Eye (tissue), 1 donor: ENCODE measurements at regions not wholly inside any gene's neighbourhood (a gene's known extent, or its start where the extent isn't known, plus 50 kb on each side); places are given as distances from the start of the nearest gene placed in this dataset.

ENCODE experiments used
- DNase-seq: peaks from one replicate; pipeline ENCODE4 v3.0.0-alpha.2; 2015

DNA sequence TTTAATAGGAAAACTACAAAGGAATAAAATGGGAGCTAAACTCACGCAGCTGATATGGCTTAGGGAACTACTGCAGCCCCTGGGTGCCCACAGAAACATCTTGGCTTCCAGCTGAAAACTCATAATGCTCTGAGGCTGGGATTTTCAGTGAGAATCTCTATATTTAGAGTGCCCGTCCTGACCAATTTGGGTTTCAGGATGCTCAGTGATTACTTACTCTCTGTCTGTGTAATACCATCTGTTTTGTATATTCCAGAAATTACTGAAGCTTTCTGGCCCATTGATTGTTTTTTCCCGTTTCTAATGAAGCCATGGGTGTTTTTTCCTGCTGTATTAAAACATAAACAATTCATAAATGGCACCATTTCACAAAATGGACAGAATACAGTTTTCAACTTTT is 50.6 kb upstream of the ZNF385D start:
- DNase-seq, result no peak

DNA sequence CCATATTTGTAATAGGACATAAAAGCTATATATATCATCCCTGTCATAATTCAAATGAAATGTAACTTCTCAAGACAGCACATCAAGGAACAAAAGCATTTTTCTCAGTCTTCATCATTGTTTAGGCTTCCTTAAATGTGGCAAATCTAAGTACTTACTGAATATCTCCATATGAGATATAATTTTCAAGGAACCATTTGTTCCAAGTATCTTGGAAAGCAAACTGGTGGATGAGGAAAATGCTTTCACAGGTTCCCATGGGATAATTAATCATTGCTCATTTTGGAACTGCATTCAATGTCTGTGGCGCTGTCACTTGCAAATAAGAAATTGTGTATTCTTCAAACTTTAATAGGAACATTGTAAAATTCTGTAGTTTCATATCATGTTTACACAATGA is 52.6 kb upstream of the ZNF385D start:
- DNase-seq, result no peak

GRCh38 chr3:21804330-21804729 is 53.3 kb upstream of the ZNF385D start:
- DNase-seq, result no peak

GRCh38 chr3:21806733-21807132 is 55.7 kb upstream of the ZNF385D start:
- no peak for DNase-seq

DNA sequence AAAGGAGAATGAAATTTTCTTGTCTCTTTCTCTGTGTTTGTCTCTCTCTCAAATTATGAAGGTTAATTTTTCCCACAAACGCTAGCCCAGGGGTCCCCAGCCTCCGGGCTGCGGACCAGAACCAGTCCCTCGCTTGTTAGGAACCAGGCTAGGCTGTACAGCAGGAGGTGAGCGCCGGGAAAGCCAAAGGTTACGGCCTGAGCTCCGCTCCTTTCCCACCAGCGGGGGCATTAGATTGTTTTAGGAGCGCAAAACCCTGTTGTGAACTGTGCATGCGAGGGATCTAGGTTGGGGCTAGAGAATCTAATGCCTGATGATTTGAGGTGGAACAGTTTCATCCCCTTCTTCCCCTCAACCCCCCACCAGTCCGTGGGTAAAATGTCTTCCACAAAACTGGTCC is 74.7 kb upstream of the ZNF385D start:
- no peak for DNase-seq

GRCh38 chr3:21826416-21826815 is 75.4 kb upstream of the ZNF385D start:
- no peak for DNase-seq

- DNase-seq, result no peak
Measured at GRCh38 chr3:21830541-21830940, 79.5 kb upstream of the ZNF385D start.

- no peak for DNase-seq
Measured at GRCh38 chr3:21835264-21835663, 84.3 kb upstream of the ZNF385D start.

DNA sequence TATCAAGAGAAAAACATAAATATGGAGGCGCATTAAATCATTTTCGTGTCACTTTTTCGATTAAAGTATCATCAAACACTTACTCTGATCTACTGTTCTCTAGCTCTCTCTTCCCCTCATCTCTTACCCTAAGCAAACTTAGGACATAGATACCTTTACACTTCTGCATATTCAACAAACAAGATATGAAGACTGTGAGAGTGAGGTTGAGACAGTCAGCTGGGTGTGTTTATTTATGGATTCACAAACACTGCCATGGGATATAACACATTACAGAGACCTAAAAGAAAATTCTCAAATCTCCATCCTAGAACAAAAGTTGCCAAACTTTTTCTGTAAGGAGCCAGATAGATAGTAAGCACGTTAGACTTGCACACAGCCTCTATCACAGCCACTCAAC is 85.2 kb upstream of the ZNF385D start:
- DNase-seq, result no peak

DNA sequence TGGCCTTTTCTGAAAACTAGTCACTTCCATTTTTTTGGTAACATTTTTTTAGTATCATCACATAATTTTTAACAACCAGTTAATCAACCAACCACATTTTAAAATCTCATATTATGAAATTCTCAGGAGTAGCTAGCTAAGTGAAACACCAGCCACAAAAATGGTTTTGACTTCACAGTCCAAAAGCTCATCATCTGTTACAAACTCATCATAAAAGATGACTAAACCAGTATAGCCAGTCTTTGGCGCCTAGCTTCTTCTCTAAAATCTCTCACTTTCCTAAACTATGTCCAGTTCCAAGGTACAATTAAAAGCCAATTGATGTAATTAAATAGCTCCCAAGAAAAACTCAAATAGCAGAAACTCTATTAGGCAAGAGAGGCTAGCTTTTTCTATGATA is 88.2 kb upstream of the ZNF385D start:
- no peak for DNase-seq

- peak; percentile 69 for DNase-seq
Measured at GRCh38 chr3:21839592-21839991, 88.6 kb upstream of the ZNF385D start.

- DNase-seq, result no peak
Measured at GRCh38 chr3:21847005-21847404, 96.0 kb upstream of the ZNF385D start.

DNA sequence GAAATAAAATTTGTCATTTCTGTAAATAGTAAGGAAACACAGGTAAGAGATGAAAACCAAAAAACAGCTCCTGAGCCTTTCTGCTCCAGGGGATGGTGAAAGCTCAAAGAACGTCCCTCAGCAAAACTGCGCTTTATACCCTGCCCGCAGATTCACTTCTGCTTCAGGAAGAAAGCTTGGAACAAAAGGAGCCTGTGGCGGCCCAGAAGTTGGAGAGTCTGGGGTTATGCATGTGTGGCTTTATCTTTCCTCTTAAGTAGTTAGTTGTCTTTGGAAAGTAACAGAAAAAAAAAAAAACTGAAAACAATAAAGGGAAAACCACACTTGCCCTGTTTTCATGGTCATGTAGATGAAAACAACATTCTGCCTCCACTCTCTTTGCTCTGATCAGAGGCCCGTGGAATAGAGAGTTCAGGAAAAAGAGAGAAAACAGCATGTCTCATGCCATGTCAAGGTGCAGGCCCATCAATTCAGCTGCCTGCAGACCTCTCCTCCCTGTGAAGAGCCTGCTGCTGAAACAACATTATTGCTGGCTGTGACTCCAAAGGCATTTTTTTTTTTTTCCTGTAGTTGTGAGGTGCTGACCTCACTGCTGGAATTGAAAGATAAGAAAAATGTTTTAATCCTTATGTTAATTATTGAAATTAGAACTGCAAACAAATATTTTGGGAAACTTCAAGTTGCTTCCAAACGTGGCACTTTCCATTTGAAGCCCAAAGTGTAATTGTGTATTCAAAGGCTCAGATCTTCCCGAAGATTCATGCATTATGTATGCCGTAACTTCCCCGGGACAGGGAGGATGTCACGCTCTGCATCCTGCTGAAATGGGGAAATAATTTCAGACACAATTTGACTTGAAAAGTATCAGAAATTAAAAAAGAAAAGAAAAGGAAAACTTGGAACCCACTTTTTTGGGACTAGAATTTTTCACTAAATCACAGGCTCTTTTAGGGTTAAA is 108.4 kb upstream of the ZNF385D start:
- no peak for DNase-seq

- no peak for DNase-seq
Measured at GRCh38 chr3:21860082-21860475, 109.1 kb upstream of the ZNF385D start.

- DNase-seq, result no peak
Measured at GRCh38 chr3:21860657-21861056, 109.6 kb upstream of the ZNF385D start.

DNA sequence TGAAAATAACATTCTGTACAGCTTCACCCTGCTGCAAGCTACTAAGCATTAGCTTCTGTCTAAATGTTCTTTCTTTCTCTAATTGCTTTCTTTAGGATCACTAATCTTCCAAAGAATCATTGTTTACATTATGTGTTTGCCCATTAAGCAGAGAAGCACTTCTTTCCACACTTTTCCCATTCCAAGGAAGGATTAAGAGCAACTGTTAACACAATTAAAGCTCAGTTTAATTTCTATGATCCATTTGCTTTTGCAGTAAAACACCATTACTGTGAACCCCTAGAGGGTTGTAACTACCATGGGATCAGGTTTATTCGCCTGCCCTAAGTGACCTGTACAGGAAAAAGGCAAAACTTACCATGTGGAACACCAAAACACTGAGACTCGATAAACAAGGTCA is 125.8 kb upstream of the ZNF385D start:
- DNase-seq, result no peak

GRCh38 chr3:21877214-21877754 is 126.3 kb upstream of the ZNF385D start:
- peak; percentile 36 for DNase-seq

GRCh38 chr3:21879184-21879886 is 128.3 kb upstream of the ZNF385D start:
- DNase-seq, result no peak

DNA sequence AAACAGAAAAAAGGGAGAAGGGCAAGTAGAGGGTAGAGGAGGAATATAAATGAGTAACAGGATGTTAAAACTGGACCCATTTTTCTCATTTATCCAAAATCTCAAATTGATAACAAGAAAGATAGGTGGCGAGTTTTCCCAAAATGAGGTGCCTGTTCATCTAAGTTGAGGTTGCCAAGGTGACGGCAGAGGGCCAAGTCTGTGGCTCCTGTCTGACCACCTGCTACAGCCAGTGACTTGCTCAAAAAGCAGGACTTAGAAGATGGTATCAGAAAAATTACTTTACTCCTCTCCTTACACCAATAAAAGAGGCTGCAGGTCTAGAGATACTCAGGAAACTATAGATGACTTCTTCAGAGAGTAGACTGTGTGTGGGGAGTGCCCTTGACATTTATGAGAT is 137.6 kb upstream of the ZNF385D start:
- no peak for DNase-seq

DNA sequence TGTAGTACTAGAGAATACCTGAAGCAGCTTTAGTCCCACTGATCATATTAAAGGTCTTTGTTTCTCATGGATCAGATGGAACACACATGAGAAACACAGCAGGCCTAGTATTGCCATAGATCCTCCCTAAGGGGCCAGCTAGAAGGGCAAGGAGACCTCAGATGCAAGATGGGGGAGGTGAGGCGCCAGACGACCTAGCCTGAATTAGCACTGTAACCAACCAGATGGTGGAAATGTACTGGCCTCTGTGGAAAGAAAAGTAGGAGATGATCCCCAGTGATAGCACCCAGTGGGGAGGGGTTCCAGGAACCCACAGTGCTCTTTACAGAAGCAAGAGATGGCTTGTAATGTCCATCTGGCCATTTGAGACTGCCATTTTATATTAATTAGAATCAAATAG is 138.2 kb upstream of the ZNF385D start:
- DNase-seq, result no peak

GRCh38 chr3:21892104-21892503 is 141.1 kb upstream of the ZNF385D start:
- no peak for DNase-seq

DNA sequence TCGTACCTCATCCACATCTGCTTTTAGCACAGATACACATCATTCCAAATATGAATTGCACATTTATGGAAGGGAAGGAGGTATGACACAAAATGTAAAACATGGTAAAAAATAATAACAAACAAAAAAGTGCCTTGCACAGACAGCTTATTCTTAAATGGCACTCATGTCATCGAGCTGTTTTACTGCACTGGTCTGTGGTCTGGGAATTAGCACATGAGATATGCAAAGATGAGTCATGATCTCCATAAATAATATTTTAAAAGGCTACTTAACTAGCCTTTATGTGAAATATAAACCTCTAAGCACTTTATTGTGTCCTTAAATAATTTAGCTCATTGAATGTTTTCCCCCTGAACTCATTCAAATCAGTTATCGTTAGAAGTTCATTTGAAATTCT is 142.2 kb upstream of the ZNF385D start:
- no peak for DNase-seq

GRCh38 chr3:21894459-21895340 is 143.7 kb upstream of the ZNF385D start:
- peak; percentile 66 for DNase-seq
